Activated T-cell treated with anti-CD3 and anti-CD28 coated beads, Interleukin-2, amount 50 U/mL, for 24 hours (primary cell): ENCODE measurements at regions not wholly inside any gene's neighbourhood (a gene's known extent, or its start where the extent isn't known, plus 50 kb on each side); places are given as distances from the start of the nearest gene placed in this dataset.

Source experiments
- DNase-seq: peaks from one replicate; pipeline ENCODE4 v3.0.0-alpha.2; 2020
- H3K27ac Mint-ChIP-seq: 2 replicates; pipeline ENCODE4 v1.8.0; 2020; ENCODE audit warnings: mild to moderate bottlenecking, mixed read lengths
- H3K27me3 Mint-ChIP-seq: 2 replicates; pipeline ENCODE4 v1.8.0; 2020; ENCODE audit warnings: mixed read lengths
- H3K36me3 Mint-ChIP-seq: 2 replicates; pipeline ENCODE4 v1.8.0; 2020; ENCODE audit warnings: low read depth, mixed read lengths
- H3K4me1 Mint-ChIP-seq: 2 replicates; pipeline ENCODE4 v1.8.0; 2020; ENCODE audit warnings: low read depth, mixed read lengths
- H3K4me3 Mint-ChIP-seq: 2 replicates; pipeline ENCODE4 v1.8.0; 2020; ENCODE audit warnings: mild to moderate bottlenecking, moderate library complexity, mixed read lengths
- H3K9me3 Mint-ChIP-seq: 2 replicates; pipeline ENCODE4 v1.8.0; 2020; ENCODE audit warnings: mixed read lengths

DNA sequence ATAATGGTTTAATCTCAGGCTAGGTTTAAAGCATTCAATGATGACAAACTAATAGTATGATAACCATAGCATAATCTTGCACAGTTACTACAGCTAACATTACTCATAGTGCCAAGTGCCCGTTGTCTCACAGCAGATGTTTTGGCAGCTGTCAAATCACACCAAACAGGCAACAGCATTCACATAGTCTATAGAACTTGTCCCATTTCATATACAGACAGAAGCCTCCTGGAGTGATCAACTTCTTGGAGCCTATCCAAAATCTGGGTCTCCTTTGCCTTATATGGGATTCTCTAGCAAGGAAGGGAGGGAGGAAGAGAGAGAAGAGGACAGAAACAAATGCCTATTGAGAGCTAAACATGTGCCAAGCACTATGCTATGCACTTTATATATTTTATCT is 250.6 kb upstream of the ZP4 start:
- H3K4me3 Mint-ChIP-seq: no peak overlapping the region
- no peaks in the 10 kb centered on the region for H3K36me3 Mint-ChIP-seq
- DNase-seq: no peak
- no peak overlapping the region for H3K27ac Mint-ChIP-seq
- no peaks in the 10 kb centered on the region for H3K9me3 Mint-ChIP-seq
- no peaks in the 10 kb centered on the region for H3K4me1 Mint-ChIP-seq
- no peaks in the 10 kb centered on the region for H3K27me3 Mint-ChIP-seq

DNA sequence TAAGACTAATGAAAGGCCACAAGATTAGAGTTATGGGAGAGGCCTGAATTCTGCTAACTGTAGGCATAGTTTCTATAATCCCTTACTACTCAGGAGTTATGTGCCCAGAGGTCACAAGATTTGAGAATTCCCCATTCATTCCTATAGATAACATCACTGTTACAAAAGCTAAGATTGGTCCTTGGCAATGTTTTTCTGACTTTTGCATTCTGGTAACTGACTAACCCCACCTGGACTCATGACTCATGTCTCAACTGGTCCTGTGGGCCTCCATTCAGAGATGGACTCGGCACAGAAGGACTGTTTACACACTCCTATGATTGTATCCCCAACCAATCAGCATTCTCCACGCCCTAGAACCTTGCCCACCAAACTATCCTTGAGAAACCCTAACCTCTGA is 249.0 kb upstream of the ZP4 start:
- Mint-ChIP-seq H3K36me3 (no peaks in the 10 kb centered on the region), H3K27ac (no peak overlapping the region), H3K9me3 (no peaks in the 10 kb centered on the region), H3K4me1 (no peaks in the 10 kb centered on the region), H3K27me3 (no peaks in the 10 kb centered on the region), H3K4me3 (no peak overlapping the region)
- no peak for DNase-seq

DNA sequence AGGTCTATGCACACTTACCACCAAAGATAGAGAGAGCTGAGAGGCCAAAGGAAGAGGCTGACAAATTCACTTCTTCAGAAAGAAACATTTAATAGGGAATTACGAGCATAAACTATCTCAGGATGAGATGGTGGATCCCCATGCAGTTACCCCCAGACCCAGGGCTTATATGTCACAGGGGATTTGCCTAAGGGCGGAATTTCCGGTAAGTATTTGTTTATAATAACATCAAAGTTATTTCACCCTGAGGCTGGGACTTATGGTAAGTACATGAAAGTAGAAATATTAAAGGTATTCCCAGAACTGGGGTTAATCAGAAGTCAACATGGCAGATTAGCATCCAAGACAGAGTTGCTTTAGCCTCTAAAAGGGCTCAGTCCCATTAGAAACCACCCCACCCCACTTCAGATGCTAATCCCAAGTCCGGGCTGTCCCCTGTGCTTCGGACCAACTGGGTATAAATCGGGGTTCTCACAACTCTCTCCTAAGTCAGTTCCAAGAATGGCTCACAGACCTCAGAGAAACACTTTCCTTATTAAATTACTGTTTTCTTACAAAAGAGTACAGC is 247.4 kb upstream of the ZP4 start:
- DNase-seq: no peak
- no peak overlapping the region for H3K4me3 Mint-ChIP-seq
- H3K27ac Mint-ChIP-seq: no peak overlapping the region
- H3K36me3 Mint-ChIP-seq: no peaks in the 10 kb centered on the region
- no peaks in the 10 kb centered on the region for H3K9me3 Mint-ChIP-seq
- H3K4me1 Mint-ChIP-seq: no peaks in the 10 kb centered on the region
- no peaks in the 10 kb centered on the region for H3K27me3 Mint-ChIP-seq

DNA sequence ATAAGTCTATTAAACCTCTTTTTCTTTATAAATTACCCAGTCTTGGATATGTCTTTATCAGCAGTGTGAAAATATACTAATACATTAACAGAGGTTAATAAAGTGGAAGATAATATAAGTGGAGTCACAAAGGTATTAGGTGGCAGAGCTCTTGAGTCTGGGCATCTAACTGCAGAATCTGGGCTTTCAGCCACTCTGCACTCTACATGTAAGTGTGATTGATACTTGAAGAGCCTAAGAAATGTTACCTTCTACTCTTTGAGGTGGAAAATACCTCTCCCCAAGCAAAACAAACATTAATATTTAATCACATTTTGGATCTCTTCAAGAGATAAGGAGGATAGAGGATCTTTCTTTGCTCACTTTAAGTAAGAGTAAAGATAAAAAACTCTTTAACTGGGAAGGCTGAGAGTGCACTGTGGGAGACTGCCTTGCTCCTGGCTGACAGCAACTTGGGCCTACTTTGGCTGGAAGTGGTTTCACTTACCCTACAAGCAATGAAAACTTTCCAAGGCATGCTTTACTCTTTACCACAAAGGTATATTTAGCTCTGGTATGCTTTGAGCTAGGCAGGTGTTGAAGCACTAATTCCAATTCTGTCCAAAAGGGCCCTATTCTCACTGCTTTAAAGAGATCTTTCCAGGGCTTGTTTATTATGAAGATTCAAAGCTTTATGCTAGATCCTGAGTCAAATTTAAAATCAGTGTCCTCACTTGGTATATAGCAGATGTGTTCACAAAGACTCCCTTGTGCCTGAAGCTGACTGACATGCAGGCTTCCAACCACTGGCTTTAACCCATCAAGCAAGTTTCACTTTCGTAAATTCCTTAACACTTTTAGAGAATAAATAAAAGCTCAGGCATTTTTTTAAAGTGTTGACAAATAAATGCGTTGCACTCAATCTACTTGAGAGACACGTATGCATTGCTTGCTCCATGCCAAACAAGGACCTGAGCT is 245.3 kb upstream of the ZP4 start:
- Mint-ChIP-seq H3K27me3 (no peaks in the 10 kb centered on the region), H3K9me3 (peaks cover 2% of the 10 kb centered on the region), H3K27ac (no peak overlapping the region), H3K4me3 (no peak overlapping the region), H3K36me3 (no peaks in the 10 kb centered on the region), H3K4me1 (no peaks in the 10 kb centered on the region)
- DNase-seq: no peak

DNA sequence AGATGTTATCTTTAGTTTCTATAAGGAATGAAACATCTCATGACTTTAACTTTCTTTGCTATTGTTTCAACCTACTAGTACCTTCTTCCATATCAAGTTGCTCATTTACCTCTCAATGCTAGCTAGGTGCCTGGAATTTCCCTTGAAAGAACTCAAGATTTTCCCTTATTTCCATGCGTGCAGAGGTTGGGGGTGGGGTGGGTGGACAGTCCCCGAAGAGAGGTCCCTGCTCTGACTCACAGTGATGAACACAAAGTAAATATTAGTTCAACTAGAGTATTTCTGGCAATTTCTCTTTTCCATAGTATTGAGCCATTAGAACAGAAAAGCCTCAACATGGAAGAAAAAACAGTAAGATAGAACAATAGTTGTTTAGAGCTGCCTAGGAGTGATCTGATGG is 239.0 kb upstream of the ZP4 start:
- Mint-ChIP-seq H3K4me1 (no peaks in the 10 kb centered on the region), H3K36me3 (no peaks in the 10 kb centered on the region), H3K27ac (no peak overlapping the region), H3K9me3 (peaks cover 6% of the 10 kb centered on the region), H3K27me3 (no peaks in the 10 kb centered on the region), H3K4me3 (no peak overlapping the region)
- DNase-seq: no peak

DNA sequence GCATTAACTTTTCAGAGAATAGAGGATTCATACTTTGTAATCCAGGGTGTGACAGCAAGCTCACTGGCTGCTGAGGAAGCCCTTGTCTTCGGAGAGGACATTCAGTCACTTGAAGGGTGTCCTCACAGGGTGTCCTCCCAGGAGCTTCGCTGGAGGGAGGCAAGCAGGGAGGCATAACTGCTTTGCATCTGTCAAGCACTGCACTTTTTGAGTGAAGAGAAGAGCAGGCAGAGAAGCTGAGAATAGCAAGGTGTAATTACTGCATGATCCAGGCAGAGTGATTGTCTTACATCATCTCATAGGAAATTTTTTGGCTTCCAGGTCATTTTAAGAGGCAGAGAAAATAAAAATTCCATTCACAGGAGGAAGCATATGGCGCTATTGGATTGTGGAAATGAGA is 232.5 kb upstream of the ZP4 start:
- H3K4me3 Mint-ChIP-seq: no peak overlapping the region
- no peaks in the 10 kb centered on the region for H3K27me3 Mint-ChIP-seq
- no peaks in the 10 kb centered on the region for H3K4me1 Mint-ChIP-seq
- no peaks in the 10 kb centered on the region for H3K36me3 Mint-ChIP-seq
- no peak for DNase-seq
- H3K9me3 Mint-ChIP-seq: peaks cover 5% of the 10 kb centered on the region
- no peak overlapping the region for H3K27ac Mint-ChIP-seq

DNA sequence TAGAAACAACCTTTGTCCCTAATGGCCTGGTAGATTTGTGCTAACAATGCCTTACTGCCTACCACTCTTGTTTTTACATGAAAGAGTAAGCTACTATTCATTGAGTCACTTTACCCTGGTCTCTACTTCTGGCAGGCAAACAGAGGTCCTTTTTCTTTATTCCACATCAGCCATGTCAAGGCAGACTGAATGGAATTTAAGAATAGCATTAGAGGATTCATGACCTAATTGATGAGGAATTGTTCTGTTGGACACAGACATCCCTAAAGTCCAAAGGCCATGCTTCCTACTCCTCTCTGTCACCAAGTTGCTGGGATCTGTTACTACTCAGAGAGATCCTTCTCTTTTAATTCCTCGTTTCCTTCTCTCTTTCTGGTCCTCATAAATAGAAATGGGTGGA is 229.1 kb upstream of the ZP4 start:
- no peak for DNase-seq
- H3K9me3 Mint-ChIP-seq: peaks cover 3% of the 10 kb centered on the region
- no peaks in the 10 kb centered on the region for H3K4me1 Mint-ChIP-seq
- no peak overlapping the region for H3K27ac Mint-ChIP-seq
- no peaks in the 10 kb centered on the region for H3K27me3 Mint-ChIP-seq
- H3K36me3 Mint-ChIP-seq: no peaks in the 10 kb centered on the region
- H3K4me3 Mint-ChIP-seq: no peak overlapping the region

DNA sequence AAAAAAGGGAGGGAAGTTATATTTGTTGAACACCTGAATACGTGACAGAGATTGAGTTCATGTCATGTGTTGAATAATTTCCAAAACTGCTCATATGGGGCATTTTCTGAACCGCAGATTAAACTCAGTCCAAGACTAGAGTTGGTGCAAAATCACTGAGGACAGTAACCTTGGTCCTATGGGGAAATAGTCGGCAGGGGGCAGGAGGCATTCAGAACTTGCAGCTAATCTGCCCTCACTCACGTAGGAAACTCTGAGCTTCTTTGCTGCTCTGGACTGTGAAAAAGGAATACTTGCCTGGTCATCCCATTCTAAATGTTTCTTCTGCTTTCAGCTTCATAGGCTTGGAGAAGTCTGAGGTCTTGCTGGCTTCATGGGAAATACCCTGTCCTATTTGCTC is 228.3 kb upstream of the ZP4 start:
- H3K4me1 Mint-ChIP-seq: no peaks in the 10 kb centered on the region
- H3K4me3 Mint-ChIP-seq: no peak overlapping the region
- H3K36me3 Mint-ChIP-seq: no peaks in the 10 kb centered on the region
- no peak overlapping the region for H3K27ac Mint-ChIP-seq
- H3K27me3 Mint-ChIP-seq: no peaks in the 10 kb centered on the region
- H3K9me3 Mint-ChIP-seq: no peaks in the 10 kb centered on the region
- DNase-seq: no peak

DNA sequence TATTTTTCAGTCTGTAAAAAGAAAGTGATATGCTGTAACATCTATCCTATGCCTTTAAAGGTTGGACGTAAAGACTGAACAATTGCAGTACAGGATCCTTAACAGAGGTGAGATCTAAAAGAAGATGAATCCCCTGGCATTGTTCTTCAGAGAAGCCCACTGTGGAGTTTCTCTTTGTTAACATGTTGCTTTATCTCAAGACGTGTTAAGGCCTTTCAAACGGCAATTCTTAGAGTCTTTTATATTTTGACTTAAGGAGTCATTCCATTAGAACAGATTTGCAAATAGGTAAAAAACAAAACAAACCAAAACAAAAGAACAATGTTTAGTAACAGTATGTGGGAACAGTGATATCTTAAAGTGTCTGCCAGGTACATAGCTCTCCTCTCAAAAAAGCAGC is 225.1 kb upstream of the ZP4 start:
- Mint-ChIP-seq H3K36me3 (no peaks in the 10 kb centered on the region), H3K27me3 (no peaks in the 10 kb centered on the region), H3K9me3 (no peaks in the 10 kb centered on the region), H3K4me1 (no peaks in the 10 kb centered on the region), H3K4me3 (no peak overlapping the region), H3K27ac (no peak overlapping the region)
- DNase-seq: no peak

DNA sequence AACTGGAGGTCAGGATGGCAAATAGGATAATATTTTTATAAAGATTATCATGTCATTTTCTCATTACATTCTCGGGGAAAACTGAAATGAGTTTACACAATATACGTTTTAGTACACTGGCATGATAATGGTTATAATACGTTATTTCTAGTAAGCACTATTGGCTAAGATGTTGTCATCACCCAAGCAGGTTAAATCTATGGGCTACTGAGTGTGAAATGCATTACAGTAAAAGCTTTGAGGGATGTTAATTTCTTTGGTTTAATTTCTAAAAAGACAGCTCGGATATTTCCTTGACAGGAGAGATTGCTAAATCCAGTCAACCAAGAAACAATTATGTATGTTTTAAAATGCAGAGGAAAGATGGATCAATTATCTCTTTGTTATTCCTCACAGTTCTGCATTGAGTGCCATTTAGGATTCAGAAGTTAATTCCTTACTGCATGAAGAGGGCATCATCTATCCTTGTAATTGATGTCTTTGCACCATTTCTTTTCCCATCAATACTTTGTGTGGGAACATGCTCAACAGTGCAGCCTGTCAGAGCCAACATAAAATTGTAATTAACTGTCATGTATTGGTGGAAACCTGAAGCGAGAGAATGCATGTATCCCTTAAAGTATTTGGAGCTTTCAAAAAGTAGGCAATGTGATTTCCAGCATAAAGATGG is 222.4 kb upstream of the ZP4 start:
- Mint-ChIP-seq H3K9me3 (peaks cover 2% of the 10 kb centered on the region), H3K36me3 (no peaks in the 10 kb centered on the region), H3K4me3 (no peak overlapping the region), H3K27ac (no peak overlapping the region), H3K4me1 (no peaks in the 10 kb centered on the region), H3K27me3 (no peaks in the 10 kb centered on the region)
- DNase-seq: no peak

DNA sequence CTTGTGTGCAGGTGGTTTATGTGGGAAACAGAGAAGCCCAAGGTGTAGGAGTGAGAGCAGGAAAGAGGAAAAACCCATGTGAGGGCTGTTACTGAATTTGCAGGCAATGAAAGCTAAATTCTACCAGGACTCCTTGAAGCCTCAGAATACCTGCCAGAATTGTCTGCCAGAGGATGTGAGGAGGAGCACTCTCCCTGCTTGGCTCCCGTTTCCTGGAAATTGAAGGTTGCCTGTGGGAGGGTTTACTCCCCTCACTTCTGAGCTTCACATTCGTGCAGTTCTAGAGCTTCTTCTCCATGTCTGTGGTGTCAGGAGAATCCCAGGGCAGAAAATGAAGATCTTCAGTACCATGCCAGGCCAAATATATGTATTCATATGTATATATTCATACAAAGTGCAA is 220.8 kb upstream of the ZP4 start:
- H3K27me3 Mint-ChIP-seq: no peaks in the 10 kb centered on the region
- H3K27ac Mint-ChIP-seq: no peak overlapping the region
- peaks cover 2% of the 10 kb centered on the region for H3K9me3 Mint-ChIP-seq
- no peaks in the 10 kb centered on the region for H3K36me3 Mint-ChIP-seq
- H3K4me1 Mint-ChIP-seq: no peaks in the 10 kb centered on the region
- DNase-seq: no peak
- H3K4me3 Mint-ChIP-seq: no peak overlapping the region

DNA sequence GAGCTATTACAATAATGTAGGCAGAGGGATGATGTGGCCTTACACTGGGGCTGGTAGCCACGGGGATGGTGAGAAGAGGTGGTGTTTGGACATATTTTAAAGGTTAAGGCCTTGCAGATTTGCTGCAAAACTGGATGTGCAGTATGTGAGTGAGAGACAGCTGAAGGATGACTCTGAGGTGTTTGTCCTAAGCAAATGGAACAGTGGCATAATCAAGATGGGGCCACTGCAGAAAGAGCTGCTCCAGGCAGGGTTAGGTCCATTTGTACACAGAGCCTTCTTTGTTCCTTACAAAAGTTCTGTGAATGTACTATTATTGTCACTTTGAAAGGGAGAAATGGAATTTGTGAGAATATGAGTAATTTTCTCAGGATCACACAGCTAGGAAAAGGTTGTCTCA is 220.4 kb upstream of the ZP4 start:
- DNase-seq: no peak
- H3K27ac Mint-ChIP-seq: no peak overlapping the region
- peaks cover 2% of the 10 kb centered on the region for H3K9me3 Mint-ChIP-seq
- H3K27me3 Mint-ChIP-seq: no peaks in the 10 kb centered on the region
- H3K4me1 Mint-ChIP-seq: no peaks in the 10 kb centered on the region
- H3K36me3 Mint-ChIP-seq: no peaks in the 10 kb centered on the region
- H3K4me3 Mint-ChIP-seq: no peak overlapping the region

DNA sequence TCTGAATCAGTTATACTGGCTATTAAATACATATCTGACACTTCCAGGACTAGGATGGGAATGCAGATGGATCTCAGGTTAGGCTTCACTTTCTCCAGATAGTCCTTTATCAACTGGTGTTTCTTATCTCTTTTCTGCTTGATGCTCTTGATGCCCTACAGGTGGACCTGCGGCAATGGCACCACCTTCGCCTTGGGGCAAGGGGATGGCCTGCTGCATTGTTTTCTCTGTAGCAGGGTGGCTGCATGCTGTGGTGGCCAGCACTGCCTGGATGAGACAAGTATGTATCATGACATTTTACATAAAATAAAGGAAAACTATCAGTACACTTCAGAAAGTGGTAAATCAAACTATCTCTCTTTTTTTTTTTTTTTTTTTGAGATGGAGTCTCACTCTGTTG is 217.7 kb upstream of the ZP4 start:
- Mint-ChIP-seq H3K9me3 (peaks cover 2% of the 10 kb centered on the region), H3K36me3 (no peaks in the 10 kb centered on the region), H3K27me3 (no peaks in the 10 kb centered on the region), H3K27ac (no peak overlapping the region), H3K4me1 (no peaks in the 10 kb centered on the region), H3K4me3 (no peak overlapping the region)
- no peak for DNase-seq

DNA sequence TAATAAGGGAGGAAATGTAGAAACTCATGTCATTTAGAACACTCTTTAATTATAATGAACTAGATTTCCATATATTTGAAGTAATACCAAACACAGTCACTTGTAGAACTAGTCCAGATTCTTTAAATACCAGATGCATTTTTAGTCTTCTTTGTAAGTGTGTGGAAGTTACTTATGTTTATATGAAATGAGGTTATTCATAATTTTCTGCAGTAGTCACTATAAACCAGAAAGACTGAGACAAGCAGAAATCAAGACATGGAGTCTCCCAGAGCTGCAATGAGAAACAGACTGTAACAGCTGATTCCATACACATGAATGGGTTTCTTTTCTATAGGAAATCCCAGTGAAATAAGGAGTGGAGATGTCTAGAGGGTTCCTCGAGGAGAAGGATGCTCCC is 216.6 kb upstream of the ZP4 start:
- Mint-ChIP-seq H3K4me3 (no peak overlapping the region), H3K9me3 (peaks cover 2% of the 10 kb centered on the region), H3K36me3 (no peaks in the 10 kb centered on the region), H3K27ac (no peak overlapping the region), H3K27me3 (no peaks in the 10 kb centered on the region), H3K4me1 (no peaks in the 10 kb centered on the region)
- DNase-seq: no peak

DNA sequence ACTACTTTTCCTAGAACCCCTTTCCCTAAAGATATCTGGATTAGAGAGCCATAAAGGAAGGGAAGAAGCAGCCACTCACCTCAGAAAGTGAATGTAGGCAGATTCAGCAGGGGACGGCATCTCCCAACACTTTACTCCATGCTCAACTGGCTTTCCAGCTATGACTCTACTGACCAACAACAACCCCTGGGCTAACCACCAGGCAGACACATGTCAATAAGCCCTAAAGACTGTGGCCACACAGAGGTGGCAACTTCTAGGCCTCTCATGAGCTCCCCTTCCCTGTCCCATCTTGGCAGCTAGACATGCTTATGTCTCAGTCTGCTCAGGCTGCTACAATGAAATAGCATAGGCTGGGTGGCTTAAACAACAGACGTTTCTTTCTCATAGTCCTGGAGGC is 214.0 kb upstream of the ZP4 start:
- Mint-ChIP-seq H3K27me3 (no peaks in the 10 kb centered on the region), H3K4me1 (no peaks in the 10 kb centered on the region), H3K9me3 (peaks cover 6% of the 10 kb centered on the region), H3K36me3 (no peaks in the 10 kb centered on the region), H3K4me3 (no peak overlapping the region), H3K27ac (no peak overlapping the region)
- DNase-seq: no peak
